CD14-positive monocyte (primary cell): ENCODE measurements at regions not wholly inside any gene's neighbourhood (a gene's known extent, or its start where the extent isn't known, plus 50 kb on each side); places are given as distances from the start of the nearest gene placed in this dataset.

Source experiments
- DNase-seq, 3 donors: peaks; one replicate each; pipeline ENCODE4 v3.0.0-alpha.2; 2011 to 2022
- H2AFZ ChIP-seq: 2 replicates; pipeline ENCODE4 v1.6.0; 2012; ENCODE audit warnings: mild to moderate bottlenecking, low read depth, low read length, inconsistent platforms; ENCODE audit not compliant: insufficient read depth, poor library complexity, severe bottlenecking
- H3K27ac ChIP-seq, 2 donors: 1 replicate in 1 of 2; 2 replicates in 1 of 2; pipeline ENCODE4 v1.5.1; 2012 to 2013; ENCODE audit warnings: low read length in 2 of 2, control low read depth in 1 of 2, inconsistent platforms in 1 of 2, low read depth in 1 of 2, mild to moderate bottlenecking in 1 of 2
- H3K27me3 ChIP-seq, 2 donors: one replicate each; pipeline versions ENCODE4 v1.6.0 to v1.6.1; 2011 to 2013; ENCODE audit warnings: low read length in 2 of 2; ENCODE audit not compliant: control insufficient read depth in 2 of 2, insufficient read depth in 2 of 2
- H3K36me3 ChIP-seq, 2 donors: replicated peaks in 1 of 2; 1 replicate in 1 of 2; 2 replicates in 1 of 2; pipeline versions ENCODE4 v1.5.1 to v1.6.1; 2012 to 2013; ENCODE audit warnings: low read length in 2 of 2, control low read depth in 1 of 2, inconsistent platforms in 1 of 2, mild to moderate bottlenecking in 1 of 2; ENCODE audit not compliant: insufficient read depth in 2 of 2, control insufficient read depth in 1 of 2
- H3K4me1 ChIP-seq, 2 donors: 1 replicate in 1 of 2; 2 replicates in 1 of 2; pipeline versions ENCODE4 v1.5.1 to v1.6.1; 2012 to 2013; ENCODE audit warnings: low read length in 2 of 2, control low read depth in 1 of 2, inconsistent platforms in 1 of 2, mild to moderate bottlenecking in 1 of 2, moderate library complexity in 1 of 2; ENCODE audit not compliant: insufficient read depth in 2 of 2, control insufficient read depth in 1 of 2
- H3K4me2 ChIP-seq: replicated peaks from 2 replicates; pipeline ENCODE3; 2012; ENCODE audit warnings: low read length, moderate library complexity, mild to moderate bottlenecking; ENCODE audit not compliant: poor library complexity, severe bottlenecking; ENCODE audit errors: extremely low read depth
- H3K4me3 ChIP-seq, 3 experiments: fragments of 200-600 bp in 1 of 3; sonication (generic) in 1 of 3; replicated peaks in 1 of 3; 1 replicate in 2 of 3; 2 replicates in 1 of 3; pipeline ENCODE4 v1.5.1; 2011 to 2013; ENCODE audit warnings: low read length in 3 of 3, mild to moderate bottlenecking in 3 of 3, control low read depth in 2 of 3, low read depth in 2 of 3, inconsistent platforms in 1 of 3, moderate library complexity in 1 of 3
- H3K79me2 ChIP-seq: 2 replicates; pipeline ENCODE4 v1.6.0; 2012; ENCODE audit warnings: mild to moderate bottlenecking, control low read depth, inconsistent platforms, low read length, moderate library complexity; ENCODE audit not compliant: insufficient read depth
- H3K9ac ChIP-seq: 2 replicates; pipeline ENCODE4 v1.6.0; 2017; ENCODE audit warnings: low read length, mild to moderate bottlenecking; ENCODE audit not compliant: insufficient read depth, poor library complexity, severe bottlenecking
- H3K9me3 ChIP-seq, 2 donors: replicated peaks in 1 of 2; 1 replicate in 1 of 2; 2 replicates in 1 of 2; pipeline versions ENCODE4 v1.5.1 to v1.6.1; 2012 to 2013; ENCODE audit warnings: low read length in 2 of 2, control low read depth in 1 of 2; ENCODE audit not compliant: control insufficient read depth in 1 of 2, insufficient read depth in 1 of 2
- H4K20me1 ChIP-seq: 2 replicates; pipeline ENCODE4 v1.6.0; 2012; ENCODE audit warnings: mild to moderate bottlenecking, low read length, control low read depth, moderate library complexity; ENCODE audit not compliant: insufficient read depth
- H3K27ac Mint-ChIP-seq, 7 donors: one replicate each; pipeline ENCODE4 v1.8.0; 2020; ENCODE audit warnings: mild to moderate bottlenecking in 7 of 7, mixed read lengths in 7 of 7, moderate library complexity in 6 of 7, inconsistent platforms in 2 of 7
- H3K27me3 Mint-ChIP-seq, 3 donors: one replicate each; pipeline ENCODE4 v1.8.0; 2021 to 2022; ENCODE audit warnings: low read depth in 3 of 3, mild to moderate bottlenecking in 3 of 3, mixed read lengths in 3 of 3, moderate library complexity in 3 of 3, inconsistent platforms in 1 of 3
- H3K36me3 Mint-ChIP-seq, 2 donors: one replicate each; pipeline ENCODE4 v1.8.0; 2020; ENCODE audit warnings: mixed read lengths in 2 of 2, inconsistent platforms in 1 of 2, mild to moderate bottlenecking in 1 of 2
- H3K4me1 Mint-ChIP-seq: one replicate; pipeline ENCODE4 v1.8.0; 2020; ENCODE audit warnings: mild to moderate bottlenecking, mixed read lengths
- H3K4me3 Mint-ChIP-seq, 2 donors: one replicate each; pipeline ENCODE4 v1.8.0; 2020; ENCODE audit warnings: mild to moderate bottlenecking in 2 of 2, mixed read lengths in 2 of 2, moderate library complexity in 1 of 2
- H3K9me3 Mint-ChIP-seq, 7 donors: one replicate each; pipeline ENCODE4 v1.8.0; 2020 to 2022; ENCODE audit warnings: mixed read lengths in 7 of 7, mild to moderate bottlenecking in 6 of 7, moderate library complexity in 6 of 7, inconsistent platforms in 2 of 7
- WGBS: methylation state at CpG from one replicate; pipeline ENCODE4 v1.1.5; 2013; ENCODE audit warnings: missing lambda C conversion rate; ENCODE audit not compliant: insufficient coverage; 5-methylcytosine and 5-hydroxymethylcytosine counted together
- intact Hi-C, 2 donors: fragments of 100-400 bp; cut with micrococcal nuclease; formaldehyde crosslinking; loops; one replicate each; pipeline versions ENCODE4 v1.15.0 to v1.15.1; 2023
- TF ChIP-seq, protein P1 (sequence below): fragments of 200-600 bp; IDR thresholded peaks from one replicate; pipeline ENCODE4 v1.8.0; 2022; ENCODE audit warnings: antibody characterized with exemption, mild to moderate bottlenecking

DNA sequence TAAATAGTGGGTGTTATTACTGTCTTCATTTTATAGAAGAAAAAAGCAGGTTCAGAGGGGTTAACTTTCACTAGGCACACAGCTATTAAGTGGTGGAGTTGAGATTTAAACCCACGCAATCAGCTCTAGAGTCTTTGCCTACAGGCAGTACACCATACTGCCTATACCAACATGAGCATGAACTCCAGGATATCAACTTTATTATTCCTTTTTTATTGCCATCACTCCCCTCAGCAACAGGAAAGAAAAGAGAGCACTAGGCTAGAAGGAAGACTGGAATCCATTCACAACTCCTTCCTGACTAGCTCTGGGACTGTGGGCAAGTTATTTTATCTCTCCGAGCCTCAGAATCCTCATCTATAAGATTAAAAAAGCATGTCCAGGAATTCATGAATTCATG is 58.7 kb upstream of the FSHB start:
- Histone ChIP-seq H3K27ac (no peak overlapping the region), H3K4me2 (no peak overlapping the region), H2AFZ (no peak overlapping the region), H3K36me3 (no peaks in the 10 kb centered on the region), H3K79me2 (no peaks in the 10 kb centered on the region), H3K9ac (no peak overlapping the region), H3K4me3 (no peak overlapping the region), H3K4me1 (no peaks in the 10 kb centered on the region), H3K9me3 (peaks cover 1 to 9% of the 10 kb centered on the region in 2 donors), H3K27me3 (no peaks in the 10 kb centered on the region), H4K20me1 (no peaks in the 10 kb centered on the region)
- H3K4me1 Mint-ChIP-seq: no peaks in the 10 kb centered on the region
- TF ChIP-seq, protein P1, sequence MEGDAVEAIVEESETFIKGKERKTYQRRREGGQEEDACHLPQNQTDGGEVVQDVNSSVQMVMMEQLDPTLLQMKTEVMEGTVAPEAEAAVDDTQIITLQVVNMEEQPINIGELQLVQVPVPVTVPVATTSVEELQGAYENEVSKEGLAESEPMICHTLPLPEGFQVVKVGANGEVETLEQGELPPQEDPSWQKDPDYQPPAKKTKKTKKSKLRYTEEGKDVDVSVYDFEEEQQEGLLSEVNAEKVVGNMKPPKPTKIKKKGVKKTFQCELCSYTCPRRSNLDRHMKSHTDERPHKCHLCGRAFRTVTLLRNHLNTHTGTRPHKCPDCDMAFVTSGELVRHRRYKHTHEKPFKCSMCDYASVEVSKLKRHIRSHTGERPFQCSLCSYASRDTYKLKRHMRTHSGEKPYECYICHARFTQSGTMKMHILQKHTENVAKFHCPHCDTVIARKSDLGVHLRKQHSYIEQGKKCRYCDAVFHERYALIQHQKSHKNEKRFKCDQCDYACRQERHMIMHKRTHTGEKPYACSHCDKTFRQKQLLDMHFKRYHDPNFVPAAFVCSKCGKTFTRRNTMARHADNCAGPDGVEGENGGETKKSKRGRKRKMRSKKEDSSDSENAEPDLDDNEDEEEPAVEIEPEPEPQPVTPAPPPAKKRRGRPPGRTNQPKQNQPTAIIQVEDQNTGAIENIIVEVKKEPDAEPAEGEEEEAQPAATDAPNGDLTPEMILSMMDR: no peak
- no peak overlapping the region for H3K27ac Mint-ChIP-seq
- intact Hi-C loops: no loop called here
- DNase-seq: no peak
- H3K4me3 Mint-ChIP-seq: no peak overlapping the region
- no CpG with 5 or more reads among the region's 2 CpGs for WGBS
- H3K36me3 Mint-ChIP-seq: no peaks in the 10 kb centered on the region
- peaks cover 3 to 9% (median 4%) of the 10 kb centered on the region in 7 donors for H3K9me3 Mint-ChIP-seq
- peaks cover 0 to 2% (median 1%) of the 10 kb centered on the region in 3 donors for H3K27me3 Mint-ChIP-seq

DNA sequence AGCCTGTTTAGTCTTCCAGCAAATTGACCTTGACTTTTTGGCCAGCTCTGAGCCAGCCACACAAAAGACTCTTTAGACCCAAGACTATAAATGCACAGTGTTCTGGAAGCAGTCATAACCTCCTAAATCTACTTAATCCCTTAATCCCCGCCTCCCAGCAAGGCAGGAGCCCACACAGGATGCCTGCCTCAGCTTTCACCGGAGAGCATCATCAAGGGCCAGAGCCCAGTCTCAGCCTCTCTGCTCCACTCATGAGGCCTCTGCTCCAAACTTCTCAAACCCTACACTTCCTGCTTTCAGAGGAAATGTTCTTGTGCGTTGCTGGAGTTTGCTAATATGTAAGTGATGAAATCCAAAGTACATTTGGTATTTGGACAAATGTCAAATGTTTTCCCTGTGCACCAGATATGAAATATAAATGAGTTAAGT is 57.9 kb upstream of the FSHB start:
- Histone ChIP-seq H4K20me1 (no peaks in the 10 kb centered on the region), H3K27me3 (no peaks in the 10 kb centered on the region), H3K4me3 (no peak overlapping the region), H3K9ac (no peak overlapping the region), H3K27ac (no peak overlapping the region), H3K36me3 (no peaks in the 10 kb centered on the region), H3K9me3 (peaks cover 6 to 14% of the 10 kb centered on the region in 2 donors), H3K4me1 (no peaks in the 10 kb centered on the region), H3K4me2 (no peak overlapping the region), H2AFZ (no peak overlapping the region), H3K79me2 (no peaks in the 10 kb centered on the region)
- H3K4me3 Mint-ChIP-seq: no peak overlapping the region
- H3K27ac Mint-ChIP-seq: no peak overlapping the region
- H3K27me3 Mint-ChIP-seq: peaks cover 1 to 2% (median 2%) of the 10 kb centered on the region in 3 donors
- TF ChIP-seq, protein P1: no peak
- no peaks in the 10 kb centered on the region for H3K4me1 Mint-ChIP-seq
- 89% methylated on average over 2 of the region's 3 CpGs for WGBS
- no peak for DNase-seq
- intact Hi-C loops: no loop called here
- no peaks in the 10 kb centered on the region for H3K36me3 Mint-ChIP-seq
- H3K9me3 Mint-ChIP-seq: peaks cover 4 to 13% (median 7%) of the 10 kb centered on the region in 7 donors
